ENCODE measurements at regions not wholly inside any gene's neighbourhood (a gene's known extent, or its start where the extent isn't known, plus 50 kb on each side); places are given as distances from the start of the nearest gene placed in this dataset.
A peak's percentile ranks its signal among the peaks of the same experiment; 100 is the strongest.

- Histone ChIP-seq H3K9me3 (ENCODE audit: control insufficient read depth in 4 of 4, insufficient read depth in 3 of 4, low read length in 3 of 4) (no peaks in the 10 kb centered on the region), H3K27me3 (ENCODE audit: control insufficient read depth in 3 of 3, insufficient read depth in 3 of 3, low read length in 2 of 3) (no peaks in the 10 kb centered on the region), H3K27ac (ENCODE audit: low read depth in 1 of 2, low read length in 1 of 2) (no peak overlapping the region), H3K36me3 (ENCODE audit: control insufficient read depth in 4 of 4, insufficient read depth in 4 of 4, low read length in 4 of 4) (no peaks in the 10 kb centered on the region), H3K4me1 (ENCODE audit: control insufficient read depth in 5 of 5, insufficient read depth in 5 of 5, low read length in 5 of 5) (no peaks in the 10 kb centered on the region), H3K9ac (ENCODE audit: insufficient read depth in 1 of 2, low read length in 2 of 2) (no peak overlapping the region), H3K4me3 (no peak overlapping the region)
- ATAC-seq (ENCODE audit: insufficient read depth, low FRiP score) (no peak), DNase-seq (no peak)
- WGBS, 2 donors, result 88 to 89% methylated on average over 2 of the region's 2 CpGs
- TF ChIP-seq CTCF (IDR thresholded peaks at IDR 0.05; ENCODE audit: control extremely low read depth, extremely low read depth), result no peak
Measured at GRCh38 chr12:71329956-71330355, 109.6 kb upstream of the LGR5 start.

GRCh38 chr12:71321531-71321930, 118.1 kb upstream of the LGR5 start:
- H3K9ac ChIP-seq (ENCODE audit: insufficient read depth in 1 of 2, low read length in 2 of 2), result no peak overlapping the region
- no peaks in the 10 kb centered on the region for H3K36me3 ChIP-seq (ENCODE audit: control insufficient read depth in 4 of 4, insufficient read depth in 4 of 4, low read length in 4 of 4)
- H3K4me1 ChIP-seq (ENCODE audit: control insufficient read depth in 5 of 5, insufficient read depth in 5 of 5, low read length in 5 of 5), result no peaks in the 10 kb centered on the region
- no peak for ATAC-seq (ENCODE audit: insufficient read depth, low FRiP score)
- H3K9me3 ChIP-seq (ENCODE audit: control insufficient read depth in 4 of 4, insufficient read depth in 3 of 4, low read length in 3 of 4), result peaks cover 0 to 14% (median 7%) of the 10 kb centered on the region in 4 donors
- no peaks in the 10 kb centered on the region for H3K27me3 ChIP-seq (ENCODE audit: control insufficient read depth in 3 of 3, insufficient read depth in 3 of 3, low read length in 2 of 3)
- DNase-seq, result no peak
- no peak overlapping the region for H3K4me3 ChIP-seq
- no peak overlapping the region for H3K27ac ChIP-seq (ENCODE audit: low read depth in 1 of 2, low read length in 1 of 2)
- TF ChIP-seq CTCF (IDR thresholded peaks at IDR 0.05; ENCODE audit: control extremely low read depth, extremely low read depth), result no peak

GRCh38 chr12:71321130-71321529, 118.5 kb upstream of the LGR5 start:
- ATAC-seq (ENCODE audit: insufficient read depth, low FRiP score) (no peak), DNase-seq (no peak)
- 77 to 96% methylated on average over 1 of the region's 1 CpG for WGBS, 2 donors
- Histone ChIP-seq H3K27me3 (ENCODE audit: control insufficient read depth in 3 of 3, insufficient read depth in 3 of 3, low read length in 2 of 3) (no peaks in the 10 kb centered on the region), H3K36me3 (ENCODE audit: control insufficient read depth in 4 of 4, insufficient read depth in 4 of 4, low read length in 4 of 4) (no peaks in the 10 kb centered on the region), H3K4me1 (ENCODE audit: control insufficient read depth in 5 of 5, insufficient read depth in 5 of 5, low read length in 5 of 5) (no peaks in the 10 kb centered on the region), H3K9ac (ENCODE audit: insufficient read depth in 1 of 2, low read length in 2 of 2) (no peak overlapping the region), H3K4me3 (no peak overlapping the region), H3K9me3 (ENCODE audit: control insufficient read depth in 4 of 4, insufficient read depth in 3 of 4, low read length in 3 of 4) (peaks cover 0 to 14% (median 7%) of the 10 kb centered on the region in 4 donors), H3K27ac (ENCODE audit: low read depth in 1 of 2, low read length in 1 of 2) (no peak overlapping the region)
- no peak for TF ChIP-seq CTCF (IDR thresholded peaks at IDR 0.05; ENCODE audit: control extremely low read depth, extremely low read depth)

GRCh38 chr12:71315328-71315985, 124.1 kb upstream of the LGR5 start:
- no peak for TF ChIP-seq CTCF (IDR thresholded peaks at IDR 0.05; ENCODE audit: control extremely low read depth, extremely low read depth)
- H3K27me3 ChIP-seq (ENCODE audit: control insufficient read depth in 3 of 3, insufficient read depth in 3 of 3, low read length in 2 of 3), result no peaks in the 10 kb centered on the region
- H3K4me1 ChIP-seq (ENCODE audit: control insufficient read depth in 5 of 5, insufficient read depth in 5 of 5, low read length in 5 of 5), result peaks cover 0 to 5% (median 0%) of the 10 kb centered on the region in 5 donors
- H3K9ac ChIP-seq (ENCODE audit: insufficient read depth in 1 of 2, low read length in 2 of 2), result no peak overlapping the region
- no peak overlapping the region for H3K27ac ChIP-seq (ENCODE audit: low read depth in 1 of 2, low read length in 1 of 2)
- 76 to 89% methylated on average over 9 of the region's 9 CpGs for WGBS, 2 donors
- H3K4me3 ChIP-seq, result no peak overlapping the region
- H3K36me3 ChIP-seq (ENCODE audit: control insufficient read depth in 4 of 4, insufficient read depth in 4 of 4, low read length in 4 of 4), result no peaks in the 10 kb centered on the region
- ATAC-seq (ENCODE audit: insufficient read depth, low FRiP score), result no peak
- peaks cover 0 to 4% (median 2%) of the 10 kb centered on the region in 4 donors for H3K9me3 ChIP-seq (ENCODE audit: control insufficient read depth in 4 of 4, insufficient read depth in 3 of 4, low read length in 3 of 4)
- peak; percentile 78 to 93 (median 90) for DNase-seq
